ENCODE measurements at regions not wholly inside any gene's neighbourhood (a gene's known extent, or its start where the extent isn't known, plus 50 kb on each side); places are given as distances from the start of the nearest gene placed in this dataset.

DNA sequence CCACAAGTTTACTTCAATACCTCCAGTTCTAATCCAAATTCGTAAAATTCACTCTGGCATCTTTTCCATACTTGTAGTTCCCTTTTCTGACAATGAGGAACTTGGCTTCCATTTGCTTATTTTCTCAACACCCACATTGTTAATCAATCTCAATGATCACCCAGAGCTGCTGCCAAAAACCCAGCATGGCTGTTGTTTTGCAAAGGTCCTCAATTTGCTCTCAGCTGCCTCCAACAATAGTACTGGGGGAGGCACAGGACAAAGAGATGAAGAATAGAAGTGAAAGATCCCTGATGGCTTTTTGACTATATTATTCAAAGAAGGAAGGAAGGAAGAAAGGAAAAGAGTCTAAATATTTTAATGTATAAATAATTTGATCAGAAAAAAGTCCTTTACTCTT is 847.8 kb downstream of the RAPGEF2 start:
- TF ChIP-seq, protein P1, sequence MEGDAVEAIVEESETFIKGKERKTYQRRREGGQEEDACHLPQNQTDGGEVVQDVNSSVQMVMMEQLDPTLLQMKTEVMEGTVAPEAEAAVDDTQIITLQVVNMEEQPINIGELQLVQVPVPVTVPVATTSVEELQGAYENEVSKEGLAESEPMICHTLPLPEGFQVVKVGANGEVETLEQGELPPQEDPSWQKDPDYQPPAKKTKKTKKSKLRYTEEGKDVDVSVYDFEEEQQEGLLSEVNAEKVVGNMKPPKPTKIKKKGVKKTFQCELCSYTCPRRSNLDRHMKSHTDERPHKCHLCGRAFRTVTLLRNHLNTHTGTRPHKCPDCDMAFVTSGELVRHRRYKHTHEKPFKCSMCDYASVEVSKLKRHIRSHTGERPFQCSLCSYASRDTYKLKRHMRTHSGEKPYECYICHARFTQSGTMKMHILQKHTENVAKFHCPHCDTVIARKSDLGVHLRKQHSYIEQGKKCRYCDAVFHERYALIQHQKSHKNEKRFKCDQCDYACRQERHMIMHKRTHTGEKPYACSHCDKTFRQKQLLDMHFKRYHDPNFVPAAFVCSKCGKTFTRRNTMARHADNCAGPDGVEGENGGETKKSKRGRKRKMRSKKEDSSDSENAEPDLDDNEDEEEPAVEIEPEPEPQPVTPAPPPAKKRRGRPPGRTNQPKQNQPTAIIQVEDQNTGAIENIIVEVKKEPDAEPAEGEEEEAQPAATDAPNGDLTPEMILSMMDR (IDR thresholded peaks at IDR 0.05) = no peak
- TF ChIP-seq POLR2A (IDR thresholded peaks at IDR 0.05) (no peak), EP300 (IDR thresholded peaks at IDR 0.05) (no peak)
